GM23248 (cell line): ENCODE measurements at regions not wholly inside any gene's neighbourhood (a gene's known extent, or its start where the extent isn't known, plus 50 kb on each side); places are given as distances from the start of the nearest gene placed in this dataset.

Source experiments
- DNase-seq: peaks from one replicate; pipeline ENCODE4 v3.0.0-alpha.2; 2015
- H2AFZ ChIP-seq: fragments of 200-600 bp; sonication (generic); 2 replicates; pipeline ENCODE4 v1.6.1; 2016; ENCODE audit warnings: antibody characterized with exemption
- H3F3A ChIP-seq: fragments of 200-600 bp; sonication (generic); 2 replicates; pipeline ENCODE4 v1.6.1; 2016; ENCODE audit warnings: mild to moderate bottlenecking, antibody characterized with exemption, mixed run types; ENCODE audit not compliant: insufficient read depth
- H3K27ac ChIP-seq: fragments of 200-600 bp; sonication (generic); 2 replicates; pipeline ENCODE4 v1.5.1; 2016; ENCODE audit warnings: mild to moderate bottlenecking
- H3K27me3 ChIP-seq: fragments of 200-600 bp; sonication (generic); replicated peaks from 2 replicates; pipeline ENCODE4 v1.6.1; 2016; ENCODE audit warnings: mild to moderate bottlenecking; ENCODE audit not compliant: insufficient read depth
- H3K36me3 ChIP-seq: fragments of 200-600 bp; sonication (generic); 2 replicates; pipeline ENCODE4 v1.6.1; 2016; ENCODE audit warnings: low read depth, mild to moderate bottlenecking
- H3K4me1 ChIP-seq: fragments of 200-600 bp; sonication (generic); 2 replicates; pipeline ENCODE4 v1.6.1; 2016; ENCODE audit warnings: mild to moderate bottlenecking; ENCODE audit not compliant: insufficient read depth
- H3K4me2 ChIP-seq: fragments of 200-600 bp; sonication (generic); one replicate; pipeline ENCODE4 v1.6.1; 2016; ENCODE audit warnings: mild to moderate bottlenecking; ENCODE audit not compliant: unreplicated experiment
- H3K4me3 ChIP-seq: fragments of 200-600 bp; sonication (generic); 2 replicates; pipeline ENCODE4 v1.5.1; 2016; ENCODE audit warnings: mild to moderate bottlenecking
- H3K79me2 ChIP-seq: fragments of 200-600 bp; sonication (generic); 2 replicates; pipeline ENCODE4 v1.6.1; 2016; ENCODE audit warnings: mild to moderate bottlenecking; ENCODE audit not compliant: insufficient read depth
- H3K9ac ChIP-seq: fragments of 200-600 bp; sonication (generic); 2 replicates; pipeline ENCODE4 v1.6.1; 2016; ENCODE audit warnings: mild to moderate bottlenecking
- H3K9me2 ChIP-seq: fragments of 200-600 bp; sonication (generic); 2 replicates; pipeline ENCODE4 v1.6.1; 2016; ENCODE audit warnings: mixed run types, mild to moderate bottlenecking, moderate library complexity; ENCODE audit not compliant: insufficient read depth
- H3K9me3 ChIP-seq: fragments of 200-600 bp; sonication (generic); one replicate; pipeline ENCODE4 v1.6.1; 2017; ENCODE audit warnings: low read depth
- H4K20me1 ChIP-seq: fragments of 200-600 bp; sonication (generic); 2 replicates; pipeline ENCODE4 v1.6.0; 2016; ENCODE audit not compliant: insufficient read depth
- EZH2 ChIP-seq: fragments of 200-600 bp; sonication (generic); IDR thresholded peaks from 2 replicates; pipeline ENCODE4 v1.6.1; 2018; ENCODE audit warnings: antibody characterized with exemption, mild to moderate bottlenecking; ENCODE audit not compliant: insufficient read depth, poor library complexity, severe bottlenecking
- EZH2phosphoT487 ChIP-seq: fragments of 200-600 bp; sonication (generic); IDR thresholded peaks from 2 replicates; pipeline ENCODE4 v1.6.1; 2018; ENCODE audit warnings: antibody characterized with exemption, moderate library complexity, mild to moderate bottlenecking, low read depth; ENCODE audit not compliant: insufficient read depth
- WGBS, 2 experiments: methylation state at CpG; one replicate each; pipeline ENCODE4 v1.1.6; 2015 to 2017; ENCODE audit warnings: low lambda C conversion rate in 2 of 2, low coverage in 1 of 2; ENCODE audit errors: missing lambda C conversion rate in 2 of 2; 5-methylcytosine and 5-hydroxymethylcytosine counted together
- in situ Hi-C: fragments of 300-500 bp; cut with MboI; formaldehyde crosslinking; loops from 2 replicates; pipeline ENCODE4 v1.15.0; 2020

DNA sequence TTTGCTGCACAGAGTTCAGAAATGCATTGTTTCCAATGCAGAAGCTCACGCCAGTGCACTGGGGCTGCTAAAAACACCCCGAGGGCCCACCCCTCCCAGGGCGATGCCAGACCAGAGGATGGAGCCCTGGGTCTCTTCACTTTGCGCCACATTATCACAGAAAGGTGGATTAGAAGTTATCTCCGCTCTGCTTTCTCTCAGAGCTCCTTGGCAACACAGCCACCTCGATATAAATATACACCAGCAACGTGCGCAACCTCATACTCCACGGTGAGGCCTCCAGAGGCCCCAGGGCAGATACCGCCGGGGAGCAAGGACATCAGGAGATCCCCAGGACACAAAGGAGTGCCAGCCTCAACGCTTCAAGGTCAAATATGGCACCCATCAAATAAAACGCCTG, 121.0 kb upstream of the TBX20 start:
- H3K27ac ChIP-seq, result no peak overlapping the region
- H4K20me1 ChIP-seq, result no peaks in the 10 kb centered on the region
- no peak for TF ChIP-seq EZH2phosphoT487
- no peak overlapping the region for H3K9ac ChIP-seq
- H3K4me2 ChIP-seq, result no peak overlapping the region
- H3K36me3 ChIP-seq, result no peaks in the 10 kb centered on the region
- H3K27me3 ChIP-seq, result no peaks in the 10 kb centered on the region
- no peak for DNase-seq
- no peaks in the 10 kb centered on the region for H3F3A ChIP-seq
- no peaks in the 10 kb centered on the region for H3K9me3 ChIP-seq
- no peaks in the 10 kb centered on the region for H3K79me2 ChIP-seq
- no peak overlapping the region for H2AFZ ChIP-seq
- no peak overlapping the region for H3K4me3 ChIP-seq
- H3K4me1 ChIP-seq, result no peaks in the 10 kb centered on the region
- no peaks in the 10 kb centered on the region for H3K9me2 ChIP-seq
- 17 to 19% methylated on average over 13 of the region's 13 CpGs for WGBS, 2 experiments
- in situ Hi-C loops, result no loop called here

DNA sequence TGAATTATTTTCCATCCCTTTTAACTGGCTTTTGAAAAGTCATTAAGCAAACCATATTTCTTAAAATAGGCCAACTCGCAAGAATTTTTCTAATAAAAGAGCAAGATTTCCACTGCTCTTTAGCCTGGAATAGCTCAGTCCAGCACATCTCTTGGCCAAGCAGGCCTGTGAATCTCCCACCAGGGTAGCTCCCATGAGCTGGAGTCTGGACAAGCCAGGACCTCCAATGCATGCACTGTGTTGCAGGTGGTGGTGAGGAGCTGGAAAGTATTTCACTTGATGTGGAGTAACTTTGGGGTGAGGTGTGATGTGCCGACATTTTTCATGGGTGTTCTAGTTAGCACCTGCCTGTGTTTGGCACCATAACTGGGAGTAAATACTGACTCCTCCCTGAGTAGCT, 117.3 kb upstream of the TBX20 start:
- DNase-seq, result no peak
- Histone ChIP-seq H3K27ac (no peak overlapping the region), H2AFZ (no peak overlapping the region), H3K4me2 (no peak overlapping the region), H3K36me3 (no peaks in the 10 kb centered on the region), H3K4me3 (no peak overlapping the region), H3K4me1 (no peaks in the 10 kb centered on the region), H3K27me3 (no peaks in the 10 kb centered on the region), H3F3A (no peaks in the 10 kb centered on the region), H4K20me1 (no peaks in the 10 kb centered on the region), H3K79me2 (no peaks in the 10 kb centered on the region), H3K9me2 (no peaks in the 10 kb centered on the region), H3K9ac (no peak overlapping the region), H3K9me3 (no peaks in the 10 kb centered on the region)
- in situ Hi-C loops, result no loop called here
- 37 to 38% methylated on average over 2 of the region's 2 CpGs for WGBS, 2 experiments
- TF ChIP-seq EZH2 (no peak), EZH2phosphoT487 (no peak)

DNA sequence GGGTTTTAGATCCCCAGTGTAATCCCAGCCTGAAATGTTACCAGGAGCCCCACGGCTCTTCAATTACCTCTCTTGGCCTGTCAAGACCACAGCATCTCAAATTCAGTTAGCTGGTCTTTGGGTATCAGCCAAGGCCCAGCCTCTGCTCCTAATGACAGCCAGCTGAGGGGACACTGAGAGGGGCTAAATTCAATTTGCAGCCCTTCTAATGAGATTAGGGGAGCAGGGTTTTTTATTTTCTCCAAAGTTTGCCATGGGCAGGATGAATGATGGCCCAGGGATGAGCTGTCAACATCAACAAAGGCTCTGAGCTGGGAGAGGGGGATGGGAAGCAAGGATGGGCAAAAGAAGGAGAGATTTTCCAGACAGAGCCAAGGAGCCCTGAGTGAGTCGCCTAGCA, 116.8 kb upstream of the TBX20 start:
- no peaks in the 10 kb centered on the region for H3K4me1 ChIP-seq
- no peak for TF ChIP-seq EZH2phosphoT487
- no peaks in the 10 kb centered on the region for H3F3A ChIP-seq
- H3K36me3 ChIP-seq, result no peaks in the 10 kb centered on the region
- H3K9me2 ChIP-seq, result no peaks in the 10 kb centered on the region
- no peak overlapping the region for H3K9ac ChIP-seq
- H3K27me3 ChIP-seq, result no peaks in the 10 kb centered on the region
- no peaks in the 10 kb centered on the region for H4K20me1 ChIP-seq
- no peak overlapping the region for H3K4me3 ChIP-seq
- no peak for DNase-seq
- no peak overlapping the region for H3K4me2 ChIP-seq
- H2AFZ ChIP-seq, result no peak overlapping the region
- H3K79me2 ChIP-seq, result no peaks in the 10 kb centered on the region
- no peak overlapping the region for H3K27ac ChIP-seq
- no peaks in the 10 kb centered on the region for H3K9me3 ChIP-seq
- 17 to 28% methylated on average over 2 of the region's 2 CpGs for WGBS, 2 experiments
- in situ Hi-C loops, result no loop called here

DNA sequence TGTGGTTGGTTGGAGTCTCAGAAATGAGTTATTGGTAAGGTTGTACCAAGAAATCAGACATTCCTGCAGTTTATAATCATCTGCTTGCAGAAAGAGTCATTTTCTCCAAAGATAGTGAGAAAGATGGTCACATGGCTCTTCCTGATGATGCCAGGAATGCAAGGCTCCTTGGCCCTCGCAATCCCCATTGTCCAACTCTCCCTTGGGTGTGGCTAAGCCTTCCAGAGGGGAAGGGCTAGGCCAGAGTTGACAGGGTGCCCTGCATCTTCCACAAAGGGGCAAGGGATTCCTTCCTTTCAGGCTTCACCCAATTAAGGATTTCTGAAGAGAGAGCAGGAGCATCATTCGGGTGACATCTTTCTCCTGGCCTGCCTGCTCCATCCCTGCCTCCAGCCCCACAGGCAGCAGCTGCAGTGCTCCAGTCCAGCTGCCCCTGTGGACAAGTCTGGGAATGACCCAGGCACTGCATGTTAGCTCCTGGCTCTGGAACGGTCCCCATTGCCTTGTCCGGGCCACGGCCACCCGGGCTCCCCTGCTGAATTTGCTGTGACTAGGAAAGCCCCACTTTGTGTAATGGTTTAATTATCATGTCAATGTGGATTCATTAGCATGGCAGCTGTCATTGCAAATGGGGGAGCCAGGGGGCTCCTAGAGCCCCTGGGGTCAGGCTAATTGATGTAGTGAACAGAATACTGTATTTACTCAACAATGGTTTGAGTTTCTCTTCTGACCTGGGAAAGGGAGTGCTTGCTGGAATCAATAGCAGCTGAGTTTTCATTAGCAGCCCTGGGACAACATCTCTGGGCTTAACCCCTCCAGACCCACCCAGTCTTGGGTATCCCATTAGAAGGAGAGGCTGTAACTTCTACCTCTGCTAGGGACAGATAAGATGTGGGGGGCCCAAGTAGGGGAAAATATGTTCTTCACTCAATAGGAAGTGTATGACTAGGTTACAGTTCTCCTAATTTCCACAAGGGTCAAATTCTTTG, 112.6 kb upstream of the TBX20 start:
- WGBS, 2 experiments, result 4 to 8% methylated on average over 6 of the region's 6 CpGs
- H2AFZ ChIP-seq, result no peak overlapping the region
- H3K9me2 ChIP-seq, result no peaks in the 10 kb centered on the region
- H4K20me1 ChIP-seq, result no peaks in the 10 kb centered on the region
- no peak for TF ChIP-seq EZH2phosphoT487
- TF ChIP-seq EZH2, result no peak
- no peaks in the 10 kb centered on the region for H3K36me3 ChIP-seq
- H3K4me3 ChIP-seq, result no peak overlapping the region
- H3K9me3 ChIP-seq, result no peaks in the 10 kb centered on the region
- H3K27ac ChIP-seq, result no peak overlapping the region
- no peaks in the 10 kb centered on the region for H3K27me3 ChIP-seq
- in situ Hi-C loops, result no loop called here
- no peaks in the 10 kb centered on the region for H3F3A ChIP-seq
- no peaks in the 10 kb centered on the region for H3K79me2 ChIP-seq
- H3K4me2 ChIP-seq, result no peak overlapping the region
- no peak overlapping the region for H3K9ac ChIP-seq
- DNase-seq, result no peak
- H3K4me1 ChIP-seq, result no peaks in the 10 kb centered on the region

DNA sequence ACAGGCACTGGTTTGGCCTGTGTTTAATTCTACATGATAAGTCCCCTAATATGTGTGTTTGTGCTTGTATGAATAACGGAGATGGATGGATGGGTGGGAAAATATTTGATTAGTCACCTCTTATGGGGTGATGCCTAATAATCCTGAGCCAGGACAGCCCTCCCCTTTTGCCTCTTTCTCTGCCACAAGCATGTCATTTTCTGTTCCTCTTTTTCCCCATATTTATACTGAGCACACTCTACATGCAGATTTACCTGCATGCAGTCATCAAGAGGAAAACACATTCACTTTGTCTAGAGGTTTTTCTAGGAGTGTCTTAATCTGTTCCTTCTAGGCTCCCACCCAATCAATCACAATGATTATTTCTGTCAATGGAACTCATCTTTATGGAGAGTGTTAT, 111.6 kb upstream of the TBX20 start:
- Histone ChIP-seq H2AFZ (no peak overlapping the region), H3K9ac (no peak overlapping the region), H3K36me3 (no peaks in the 10 kb centered on the region), H3K9me2 (no peaks in the 10 kb centered on the region), H4K20me1 (no peaks in the 10 kb centered on the region), H3F3A (no peaks in the 10 kb centered on the region), H3K9me3 (no peaks in the 10 kb centered on the region), H3K27me3 (no peaks in the 10 kb centered on the region), H3K27ac (no peak overlapping the region), H3K79me2 (no peaks in the 10 kb centered on the region), H3K4me3 (no peak overlapping the region), H3K4me1 (no peaks in the 10 kb centered on the region), H3K4me2 (no peak overlapping the region)
- no peak for DNase-seq
- in situ Hi-C loops, result no loop called here
- WGBS, 2 experiments, result 8 to 9% methylated on average over 1 of the region's 1 CpG
- TF ChIP-seq EZH2 (no peak), EZH2phosphoT487 (no peak)
